OCI-LY3 (cell line): ENCODE measurements at regions not wholly inside any gene's neighbourhood (a gene's known extent, or its start where the extent isn't known, plus 50 kb on each side); places are given as distances from the start of the nearest gene placed in this dataset.

Experiments
- CTCF ChIP-seq: fragments of 200-600, 300-600 bp; sonication (generic); IDR thresholded peaks from 2 replicates; pipeline ENCODE4 v1.5.1; 2014; ENCODE audit warnings: antibody characterized with exemption, low read length, low read depth
- EZH2phosphoT487 ChIP-seq: fragments of 200-600 bp; shearing (Covaris generic); IDR thresholded peaks from 2 replicates; pipeline ENCODE4 v1.6.1; 2018; ENCODE audit warnings: antibody characterized with exemption, mixed run types, low read depth

- TF ChIP-seq EZH2phosphoT487 (no peak), CTCF (no peak)
These were observed 212.9 kb downstream of the PAX1 start for GRCh38 chr20:21918398-21918797.
